Epithelial cell of proximal tubule (primary cell): ENCODE measurements at regions not wholly inside any gene's neighbourhood (a gene's known extent, or its start where the extent isn't known, plus 50 kb on each side); places are given as distances from the start of the nearest gene placed in this dataset.

Experiments used
- DNase-seq: peaks from one replicate; pipeline ENCODE4 v3.0.0-alpha.2; 2011; ENCODE audit warnings: low read depth
- H3K4me3 ChIP-seq: 2 replicates; pipeline ENCODE4 v1.5.1; 2011; ENCODE audit warnings: low read depth, mild to moderate bottlenecking, low read length
- TF ChIP-seq, protein P1 (sequence below): conservative IDR thresholded peaks from 2 replicates; pipeline ENCODE4 v1.5.1; 2012; ENCODE audit warnings: low read depth, mild to moderate bottlenecking, low read length

DNA sequence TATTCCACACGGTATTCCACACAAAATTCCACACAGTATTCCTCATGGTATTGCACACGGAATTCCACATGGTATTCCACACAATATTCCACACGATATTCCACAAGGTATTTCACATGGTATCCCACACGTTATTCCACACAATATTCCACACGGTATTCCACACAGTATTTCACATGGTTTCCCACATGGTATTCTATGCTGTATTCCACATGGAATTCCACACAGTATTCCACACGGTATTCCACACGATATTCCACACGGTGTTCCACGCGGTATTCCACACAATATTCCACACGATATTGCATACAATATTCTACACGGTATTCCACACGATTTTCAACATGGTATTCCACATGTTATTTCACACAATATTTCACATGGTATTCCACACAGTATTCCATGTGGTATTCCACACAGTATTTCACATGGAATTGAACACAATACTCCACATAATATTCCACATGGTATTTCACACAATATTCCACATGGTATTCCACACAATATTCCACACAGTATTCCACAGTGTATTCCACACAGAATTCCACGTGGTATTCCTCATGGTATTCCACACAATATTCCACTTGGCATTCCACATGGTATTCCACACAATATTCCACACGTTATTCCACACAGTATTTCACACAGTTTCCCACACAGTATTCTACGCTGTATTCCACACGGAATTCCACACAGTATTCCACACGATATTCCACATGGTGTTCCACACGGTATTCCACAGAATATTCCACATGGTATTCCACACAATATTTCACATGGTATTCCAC is 136.0 kb upstream of the CHST15 start:
- H3K4me3 ChIP-seq: no peak overlapping the region
- TF ChIP-seq, protein P1, sequence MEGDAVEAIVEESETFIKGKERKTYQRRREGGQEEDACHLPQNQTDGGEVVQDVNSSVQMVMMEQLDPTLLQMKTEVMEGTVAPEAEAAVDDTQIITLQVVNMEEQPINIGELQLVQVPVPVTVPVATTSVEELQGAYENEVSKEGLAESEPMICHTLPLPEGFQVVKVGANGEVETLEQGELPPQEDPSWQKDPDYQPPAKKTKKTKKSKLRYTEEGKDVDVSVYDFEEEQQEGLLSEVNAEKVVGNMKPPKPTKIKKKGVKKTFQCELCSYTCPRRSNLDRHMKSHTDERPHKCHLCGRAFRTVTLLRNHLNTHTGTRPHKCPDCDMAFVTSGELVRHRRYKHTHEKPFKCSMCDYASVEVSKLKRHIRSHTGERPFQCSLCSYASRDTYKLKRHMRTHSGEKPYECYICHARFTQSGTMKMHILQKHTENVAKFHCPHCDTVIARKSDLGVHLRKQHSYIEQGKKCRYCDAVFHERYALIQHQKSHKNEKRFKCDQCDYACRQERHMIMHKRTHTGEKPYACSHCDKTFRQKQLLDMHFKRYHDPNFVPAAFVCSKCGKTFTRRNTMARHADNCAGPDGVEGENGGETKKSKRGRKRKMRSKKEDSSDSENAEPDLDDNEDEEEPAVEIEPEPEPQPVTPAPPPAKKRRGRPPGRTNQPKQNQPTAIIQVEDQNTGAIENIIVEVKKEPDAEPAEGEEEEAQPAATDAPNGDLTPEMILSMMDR: no peak
- no peak for DNase-seq

DNA sequence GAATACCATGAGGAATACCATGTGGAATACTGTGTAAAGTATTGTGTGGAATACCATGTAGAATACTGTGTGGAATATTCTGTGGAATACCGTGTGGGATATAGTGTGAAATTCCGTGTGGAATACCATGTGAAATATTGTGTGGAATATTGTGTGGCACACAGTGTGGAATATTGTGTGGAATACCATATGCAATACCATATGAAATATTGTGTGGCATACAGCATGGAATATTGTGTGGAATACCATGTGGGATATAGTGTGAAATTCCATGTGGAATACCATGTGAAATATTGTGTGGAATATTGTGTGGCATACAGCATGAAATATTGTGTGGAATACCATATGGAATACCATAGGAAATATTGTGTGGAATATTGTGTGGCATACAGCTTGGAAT is 135.1 kb upstream of the CHST15 start:
- TF ChIP-seq, protein P1: no peak
- H3K4me3 ChIP-seq: no peak overlapping the region
- DNase-seq: no peak

DNA sequence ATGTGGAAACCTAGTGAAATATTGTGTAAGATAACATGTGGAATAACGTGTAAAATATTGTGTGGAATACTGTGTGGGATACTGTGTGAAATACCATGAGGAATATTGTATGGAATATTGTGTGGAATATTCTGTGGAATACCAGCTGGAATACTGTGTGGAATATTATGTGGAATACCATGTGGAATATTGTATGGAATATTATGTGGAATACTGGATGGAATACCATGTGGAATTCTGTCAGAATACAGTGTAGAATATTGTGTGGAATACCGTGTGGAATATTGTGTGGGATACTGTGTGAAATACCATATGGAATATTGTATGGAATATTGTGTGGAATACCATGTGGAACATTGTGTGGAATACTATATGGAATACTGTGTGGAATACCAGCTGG is 134.6 kb upstream of the CHST15 start:
- DNase-seq: no peak
- TF ChIP-seq, protein P1: no peak
- no peak overlapping the region for H3K4me3 ChIP-seq

DNA sequence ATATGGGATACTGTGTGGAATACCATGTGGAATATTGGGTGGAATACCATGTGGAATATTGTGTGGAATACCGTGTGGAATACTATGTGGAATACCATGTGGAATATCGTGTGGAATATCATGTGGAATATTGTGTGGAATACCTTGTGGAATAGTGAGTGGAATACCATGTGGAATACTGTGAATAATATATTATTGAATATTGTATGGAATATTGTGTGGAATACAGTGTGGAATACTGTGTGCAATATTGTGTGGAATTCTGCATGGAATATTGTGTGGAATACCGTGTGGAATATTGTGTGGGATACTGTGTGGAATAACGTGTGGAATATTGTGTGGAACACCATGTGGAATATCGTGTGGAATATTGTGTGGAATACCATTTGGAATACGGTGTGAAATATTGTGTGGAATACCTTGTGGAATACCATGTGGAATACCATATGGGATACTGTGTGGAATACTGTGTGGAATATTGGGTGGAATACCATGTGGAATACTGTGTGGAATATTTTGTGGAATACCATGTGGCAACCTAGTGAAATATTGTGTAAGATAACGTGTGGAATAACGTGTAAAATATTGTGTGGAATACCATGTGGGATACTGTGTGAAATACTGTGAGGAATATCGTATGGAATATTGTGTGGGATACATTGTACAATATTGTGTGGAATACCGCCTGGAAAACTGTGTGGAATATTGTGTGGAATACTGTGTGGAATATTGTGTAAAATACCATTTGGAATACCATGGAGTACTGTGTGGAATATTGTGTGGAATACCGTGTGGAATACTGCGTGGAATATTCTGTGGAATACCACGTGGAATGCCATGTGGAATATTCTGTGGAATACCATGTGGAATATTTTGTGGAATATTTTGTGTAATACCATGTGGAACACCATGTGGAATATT is 133.9 kb upstream of the CHST15 start:
- TF ChIP-seq, protein P1: no peak
- no peak for DNase-seq
- no peak overlapping the region for H3K4me3 ChIP-seq

DNA sequence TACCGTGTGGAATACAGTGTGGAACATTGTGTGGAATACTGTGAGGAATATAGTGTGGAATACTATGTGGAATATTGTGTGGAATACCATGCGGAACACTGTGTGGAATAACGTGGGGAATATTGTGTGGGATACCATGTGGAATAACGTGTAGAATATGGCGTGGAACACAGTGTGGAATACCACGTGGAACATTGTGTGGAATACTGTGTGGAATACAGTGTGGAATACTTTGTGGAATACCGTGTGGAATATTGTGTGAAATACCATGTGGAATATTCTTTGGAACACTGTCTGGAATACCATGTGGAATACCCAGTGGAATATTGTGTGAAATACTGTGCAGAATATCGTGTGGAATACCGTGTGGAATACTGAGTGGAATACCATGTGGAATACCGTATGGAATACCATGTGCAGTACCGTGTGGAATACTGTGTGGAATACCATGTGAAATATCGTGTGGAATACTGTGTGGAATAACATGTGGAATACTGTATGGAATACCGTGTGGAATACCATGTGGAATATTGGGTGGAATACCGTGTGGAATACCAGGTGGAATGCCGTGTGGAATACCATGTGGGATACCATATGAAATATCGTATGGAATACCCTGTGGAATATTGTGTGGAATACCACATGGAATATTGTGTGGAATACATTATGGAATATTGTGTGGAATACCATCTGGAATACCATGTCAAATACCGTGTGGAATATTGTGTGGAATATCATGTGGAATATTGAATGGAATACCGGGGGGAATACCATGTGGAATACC is 133.1 kb upstream of the CHST15 start:
- DNase-seq: no peak
- no peak overlapping the region for H3K4me3 ChIP-seq
- TF ChIP-seq, protein P1: no peak

DNA sequence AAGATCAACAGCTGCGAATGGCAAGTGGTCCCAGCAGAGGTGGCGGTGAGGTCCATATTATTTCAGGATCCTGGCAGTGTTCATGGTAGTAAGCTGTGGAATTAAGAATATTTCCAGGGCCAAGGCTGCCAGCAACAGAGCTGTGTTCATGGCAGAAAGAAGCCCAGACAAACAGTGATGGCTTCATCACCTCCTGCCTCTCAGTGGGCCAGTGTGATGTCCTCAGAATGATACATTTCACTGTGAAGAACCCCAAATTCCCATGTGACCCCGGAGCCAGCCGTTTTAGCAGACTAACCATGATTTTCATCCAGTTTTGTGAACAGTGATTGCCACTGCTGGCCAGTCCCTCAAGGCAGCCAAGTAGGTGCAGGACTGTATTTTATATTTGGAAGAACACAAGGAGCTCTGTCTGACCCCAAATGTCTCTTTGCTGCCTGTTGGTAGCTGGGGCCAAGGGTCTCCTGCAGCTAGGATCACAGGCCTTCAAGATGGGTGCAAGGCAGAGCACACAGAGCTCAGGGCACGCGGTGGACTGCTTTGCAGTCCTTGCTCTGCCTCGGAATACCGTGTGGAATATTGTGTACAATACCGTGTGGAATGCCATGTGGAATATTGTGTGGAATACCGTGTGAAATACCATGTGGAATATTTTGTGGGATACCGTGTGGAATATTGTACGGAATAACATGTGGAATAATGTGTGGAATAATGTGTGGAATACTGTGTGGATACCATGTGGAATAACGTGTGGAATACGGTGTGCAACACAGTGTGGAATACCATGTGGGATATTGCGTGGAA is 132.3 kb upstream of the CHST15 start:
- TF ChIP-seq, protein P1: no peak
- no peak overlapping the region for H3K4me3 ChIP-seq
- DNase-seq: no peak
